ENCODE measurements at regions not wholly inside any gene's neighbourhood (a gene's known extent, or its start where the extent isn't known, plus 50 kb on each side); places are given as distances from the start of the nearest gene placed in this dataset.

GRCh38 chr5:28329176-28329575 is 1290.8 kb upstream of the CDH9 start:
- ChIA-PET POLR2A (ENCODE audit: partially characterized antibody) (no interaction called here), CTCF (ENCODE audit: partially characterized antibody) (no interaction called here)
- H3K56ac ChIP-seq (replicated peaks; ENCODE audit: insufficient read length, low read depth, low read length), result no peak overlapping the region
- no peaks in the 10 kb centered on the region for H3K36me3 ChIP-seq (ENCODE audit: control insufficient read depth in 2 of 4, insufficient read depth in 4 of 4, low read length in 3 of 4)
- no peak overlapping the region for H3K4ac ChIP-seq (replicated peaks; ENCODE audit: insufficient read length, low read depth, low read length)
- no peak overlapping the region for H2BK15ac ChIP-seq (ENCODE audit: low read length)
- DNase-seq (ENCODE audit: low read depth in 1 of 2, low spot score in 2 of 2), result no peak
- TF ChIP-seq ATF3 (IDR thresholded peaks at IDR 0.05; ENCODE audit: insufficient read depth, low read depth, low read length) (no peak), SP4 (IDR thresholded peaks at IDR 0.05; ENCODE audit: low read length) (no peak), TEAD4 (IDR thresholded peaks at IDR 0.05; ENCODE audit: low read depth, low read length) (no peak), E2F6 (IDR thresholded peaks at IDR 0.05) (no peak), PHF8 (conservative IDR thresholded peaks at IDR 0.05; ENCODE audit: low read depth, low read length) (no peak), CTBP2 (IDR thresholded peaks at IDR 0.05; ENCODE audit: borderline replicate concordance, insufficient read depth, insufficient read length, low read length) (no peak), TAF1 (IDR thresholded peaks at IDR 0.05; ENCODE audit: low read depth, low read length) (no peak), RXRA (IDR thresholded peaks at IDR 0.05; ENCODE audit: insufficient read depth, low read depth, low read length) (no peak), GABPA (IDR thresholded peaks at IDR 0.05; ENCODE audit: borderline replicate concordance, insufficient read depth, low read length) (no peak), KDM5A (IDR thresholded peaks at IDR 0.05; ENCODE audit: low read length) (no peak), SIX5 (IDR thresholded peaks at IDR 0.05; ENCODE audit: low read depth, low read length) (no peak), TCF12 (IDR thresholded peaks at IDR 0.05; ENCODE audit: low read depth, low read length) (no peak), HDAC6 (IDR thresholded peaks at IDR 0.05; ENCODE audit: low read depth, low read length) (no peak), NRF1 (IDR thresholded peaks at IDR 0.05; ENCODE audit: low read depth, low read length) (no peak), YY1 (IDR thresholded peaks at IDR 0.05; ENCODE audit: low read depth, low read length) (no peak)
- H3K4me3 ChIP-seq (ENCODE audit: extremely low read depth in 1 of 4, insufficient read depth in 2 of 4, low read depth in 3 of 4, low read length in 4 of 4), result no peak overlapping the region
- H4K91ac ChIP-seq (replicated peaks; ENCODE audit: insufficient read length, low read length), result no peak overlapping the region
- no peak overlapping the region for H3K23ac ChIP-seq (ENCODE audit: insufficient read length)
- no peak for FAIRE-seq
- H4K5ac ChIP-seq (ENCODE audit: insufficient read length, low read depth, low read length), result no peak overlapping the region
- no peaks in the 10 kb centered on the region for H3K23me2 ChIP-seq (ENCODE audit: low read depth, low read length)
- no peak overlapping the region for H2BK12ac ChIP-seq (ENCODE audit: low read depth, low read length)
- no peaks in the 10 kb centered on the region for H3K79me2 ChIP-seq (ENCODE audit: control insufficient read depth in 1 of 2, insufficient read depth in 2 of 2, low read length in 2 of 2)
- no peak overlapping the region for H3K4me2 ChIP-seq (ENCODE audit: insufficient read depth in 1 of 2, low read depth in 2 of 2, low read length in 2 of 2)
- no peaks in the 10 kb centered on the region for H4K20me1 ChIP-seq (replicated peaks in 1 of 2; ENCODE audit: control insufficient read depth in 1 of 2, insufficient read depth in 2 of 2, low read length in 2 of 2)
- no peak overlapping the region for H3K27ac ChIP-seq (ENCODE audit: low read depth, low read length)
- H2BK20ac ChIP-seq (ENCODE audit: low read length), result no peak overlapping the region
- H4K8ac ChIP-seq (ENCODE audit: extremely low read depth, insufficient read depth, low read length), result no peak overlapping the region
- no peaks in the 10 kb centered on the region for H3K27me3 ChIP-seq (replicated peaks in 1 of 4; ENCODE audit: control insufficient read depth in 3 of 4, extremely low read depth in 1 of 4, insufficient read depth in 3 of 4, low read length in 3 of 4)
- H3K79me1 ChIP-seq (ENCODE audit: low read depth, low read length), result no peaks in the 10 kb centered on the region
- H3K18ac ChIP-seq (ENCODE audit: extremely low read depth, low read length), result no peak overlapping the region
- no peaks in the 10 kb centered on the region for H3K9me3 ChIP-seq (ENCODE audit: insufficient read depth in 2 of 2, low read depth in 1 of 2, low read length in 1 of 2)
- H3K9ac ChIP-seq (replicated peaks in 1 of 4; ENCODE audit: extremely low read depth in 1 of 4, low read depth in 3 of 4, low read length in 3 of 4), result no peak overlapping the region
- H2BK120ac ChIP-seq (replicated peaks; ENCODE audit: low read depth, low read length), result no peak overlapping the region
- H2AFZ ChIP-seq (ENCODE audit: low read length), result no peak overlapping the region
- H3K14ac ChIP-seq (ENCODE audit: insufficient read length), result no peak overlapping the region
- no peak overlapping the region for H2BK5ac ChIP-seq (ENCODE audit: low read depth, low read length)
- H2AK5ac ChIP-seq (ENCODE audit: low read depth, low read length), result no peak overlapping the region
- H3K4me1 ChIP-seq (replicated peaks in 1 of 4; ENCODE audit: control insufficient read depth in 3 of 4, insufficient read depth in 4 of 4, low read length in 3 of 4), result no peaks in the 10 kb centered on the region

Data from H1 (cell line).